ENCODE measurements at regions not wholly inside any gene's neighbourhood (a gene's known extent, or its start where the extent isn't known, plus 50 kb on each side); places are given as distances from the start of the nearest gene placed in this dataset.

GRCh38 chr6:170135461-170135820 lies 155.4 kb downstream of the DLL1 start:
- TF ChIP-seq CTCF (IDR thresholded peaks at IDR 0.05; ENCODE audit: insufficient read depth, low read length, poor library complexity, severe bottlenecking) (no peak), EZH2phosphoT487 (conservative IDR thresholded peaks at IDR 0.05; ENCODE audit: low read length) (no peak)

Measured in SU-DHL-6 (cell line).